ENCODE measurements at regions not wholly inside any gene's neighbourhood (a gene's known extent, or its start where the extent isn't known, plus 50 kb on each side); places are given as distances from the start of the nearest gene placed in this dataset.

GRCh38 chr10:10213237-10213636, 804.4 kb upstream of the CELF2 start:
- Histone ChIP-seq H3F3A (ENCODE audit: insufficient read depth) (no peaks in the 10 kb centered on the region), H4K20me1 (ENCODE audit: low read depth, low read length) (no peaks in the 10 kb centered on the region), H3K36me3 (ENCODE audit: low read length) (no peaks in the 10 kb centered on the region), H3K4me3 (ENCODE audit: insufficient read depth, low read length, poor library complexity, severe bottlenecking) (no peak overlapping the region), H3K9me2 (replicated peaks; ENCODE audit: insufficient read depth, low read length) (no peaks in the 10 kb centered on the region), H3K9me3 (ENCODE audit: insufficient read depth, low read length) (no peaks in the 10 kb centered on the region), H2AFZ (ENCODE audit: low read depth, low read length, severe bottlenecking) (no peak overlapping the region), H3K27me3 (ENCODE audit: low read length) (no peaks in the 10 kb centered on the region), H3K27ac (ENCODE audit: low read depth, low read length) (no peak overlapping the region), H3K4me2 (ENCODE audit: low read depth, low read length, poor library complexity, severe bottlenecking) (no peak overlapping the region), H3K79me2 (ENCODE audit: insufficient read depth, low read length) (no peaks in the 10 kb centered on the region), H3K9ac (ENCODE audit: low read length) (no peak overlapping the region)
- TF ChIP-seq EZH2phosphoT487 (conservative IDR thresholded peaks at IDR 0.05; ENCODE audit: low read length), result no peak
- no peak for TF ChIP-seq CTCF (IDR thresholded peaks at IDR 0.05; ENCODE audit: insufficient read depth, low read length, poor library complexity, severe bottlenecking)

- Histone ChIP-seq H3K79me2 (ENCODE audit: insufficient read depth, low read length) (no peaks in the 10 kb centered on the region), H3K9me2 (replicated peaks; ENCODE audit: insufficient read depth, low read length) (no peaks in the 10 kb centered on the region), H3K4me2 (ENCODE audit: low read depth, low read length, poor library complexity, severe bottlenecking) (no peak overlapping the region), H3K36me3 (ENCODE audit: low read length) (no peaks in the 10 kb centered on the region), H3K4me3 (ENCODE audit: insufficient read depth, low read length, poor library complexity, severe bottlenecking) (no peak overlapping the region), H3F3A (ENCODE audit: insufficient read depth) (no peaks in the 10 kb centered on the region), H3K9ac (ENCODE audit: low read length) (no peak overlapping the region), H3K9me3 (ENCODE audit: insufficient read depth, low read length) (no peaks in the 10 kb centered on the region), H2AFZ (ENCODE audit: low read depth, low read length, severe bottlenecking) (no peak overlapping the region), H4K20me1 (ENCODE audit: low read depth, low read length) (no peaks in the 10 kb centered on the region), H3K27me3 (ENCODE audit: low read length) (no peaks in the 10 kb centered on the region), H3K27ac (ENCODE audit: low read depth, low read length) (no peak overlapping the region)
- no peak for TF ChIP-seq EZH2phosphoT487 (conservative IDR thresholded peaks at IDR 0.05; ENCODE audit: low read length)
- no peak for TF ChIP-seq CTCF (IDR thresholded peaks at IDR 0.05; ENCODE audit: insufficient read depth, low read length, poor library complexity, severe bottlenecking)
These were observed 795.3 kb upstream of the CELF2 start for GRCh38 chr10:10222304-10222841.

GRCh38 chr10:10223131-10223530, 794.5 kb upstream of the CELF2 start:
- H2AFZ ChIP-seq (ENCODE audit: low read depth, low read length, severe bottlenecking), result no peak overlapping the region
- no peak overlapping the region for H3K4me3 ChIP-seq (ENCODE audit: insufficient read depth, low read length, poor library complexity, severe bottlenecking)

More at GRCh38 chr10:10223131-10223530, 794.5 kb upstream of the CELF2 start:
- H4K20me1 ChIP-seq (ENCODE audit: low read depth, low read length), result no peaks in the 10 kb centered on the region
- no peak overlapping the region for H3K27ac ChIP-seq (ENCODE audit: low read depth, low read length)
- H3F3A ChIP-seq (ENCODE audit: insufficient read depth), result no peaks in the 10 kb centered on the region
- TF ChIP-seq CTCF (IDR thresholded peaks at IDR 0.05; ENCODE audit: insufficient read depth, low read length, poor library complexity, severe bottlenecking) (no peak), EZH2phosphoT487 (conservative IDR thresholded peaks at IDR 0.05; ENCODE audit: low read length) (no peak)
- H3K27me3 ChIP-seq (ENCODE audit: low read length), result no peaks in the 10 kb centered on the region
- no peak overlapping the region for H3K4me2 ChIP-seq (ENCODE audit: low read depth, low read length, poor library complexity, severe bottlenecking)
- H3K36me3 ChIP-seq (ENCODE audit: low read length), result no peaks in the 10 kb centered on the region
- H3K9me3 ChIP-seq (ENCODE audit: insufficient read depth, low read length), result no peaks in the 10 kb centered on the region
- H3K9me2 ChIP-seq (replicated peaks; ENCODE audit: insufficient read depth, low read length), result no peaks in the 10 kb centered on the region
- no peak overlapping the region for H3K9ac ChIP-seq (ENCODE audit: low read length)
- no peaks in the 10 kb centered on the region for H3K79me2 ChIP-seq (ENCODE audit: insufficient read depth, low read length)
